DOHH2 (cell line): ENCODE measurements at regions not wholly inside any gene's neighbourhood (a gene's known extent, or its start where the extent isn't known, plus 50 kb on each side); places are given as distances from the start of the nearest gene placed in this dataset.

Experiments
- H3F3A ChIP-seq: fragments of 200-600 bp; sonication (generic), shearing (Covaris generic); 2 replicates; pipeline ENCODE4 v1.6.0; 2016; ENCODE audit warnings: antibody characterized with exemption, mild to moderate bottlenecking; ENCODE audit not compliant: control insufficient read depth, insufficient read depth
- H3K27ac ChIP-seq: fragments of 200-600 bp; sonication (generic); 2 replicates; pipeline ENCODE4 v1.5.1; 2014; ENCODE audit warnings: low read depth, mild to moderate bottlenecking, low read length, moderate library complexity
- H3K27me3 ChIP-seq: fragments of 200-600 bp; sonication (generic); 2 replicates; pipeline ENCODE4 v1.6.1; 2014; ENCODE audit warnings: mild to moderate bottlenecking, low read length, mixed read lengths; ENCODE audit not compliant: control insufficient read depth
- H3K36me3 ChIP-seq: fragments of 200-600 bp; sonication (generic); 2 replicates; pipeline ENCODE4 v1.6.1; 2014; ENCODE audit warnings: mild to moderate bottlenecking, low read length, moderate library complexity, mixed read lengths; ENCODE audit not compliant: control insufficient read depth
- H3K4me1 ChIP-seq: fragments of 200-600 bp; sonication (generic); 2 replicates; pipeline ENCODE4 v1.6.1; 2014; ENCODE audit warnings: mild to moderate bottlenecking, low read length, mixed read lengths; ENCODE audit not compliant: control insufficient read depth
- H3K4me2 ChIP-seq: fragments of 200-600 bp; sonication (generic); 2 replicates; pipeline ENCODE4 v1.6.0; 2014; ENCODE audit warnings: mild to moderate bottlenecking, low read length, moderate library complexity
- H3K4me3 ChIP-seq: fragments of 200-600 bp; sonication (generic); 2 replicates; pipeline ENCODE4 v1.5.1; 2014; ENCODE audit warnings: mild to moderate bottlenecking, low read length, mixed read lengths
- H3K79me2 ChIP-seq: fragments of 200-600 bp; sonication (generic); 2 replicates; pipeline ENCODE4 v1.6.1; 2014; ENCODE audit warnings: mild to moderate bottlenecking, low read length, mixed read lengths; ENCODE audit not compliant: control insufficient read depth
- H3K9me2 ChIP-seq: fragments of 200-600 bp; sonication (generic); replicated peaks from 2 replicates; pipeline ENCODE4 v1.6.1; 2014; ENCODE audit warnings: mild to moderate bottlenecking, low read length, mixed read lengths; ENCODE audit not compliant: control insufficient read depth
- H3K9me3 ChIP-seq: fragments of 200-600 bp; sonication (generic); 2 replicates; pipeline ENCODE4 v1.6.1; 2014; ENCODE audit warnings: antibody characterized with exemption, low read length, mixed read lengths; ENCODE audit not compliant: control insufficient read depth, insufficient read depth
- H4K20me1 ChIP-seq: fragments of 200-600 bp; sonication (generic); 2 replicates; pipeline ENCODE4 v1.6.0; 2014; ENCODE audit warnings: low read depth, mild to moderate bottlenecking, antibody characterized with exemption, low read length, moderate library complexity; ENCODE audit not compliant: control insufficient read depth, insufficient read depth
- CTCF ChIP-seq: fragments of 200-600 bp; sonication (generic); IDR thresholded peaks from one replicate; pipeline ENCODE4 v1.5.1; 2014; ENCODE audit warnings: antibody characterized with exemption, mild to moderate bottlenecking, low read depth, low read length; ENCODE audit not compliant: poor library complexity, severe bottlenecking
- EZH2phosphoT487 ChIP-seq: fragments of 200-600 bp; sonication (generic); IDR thresholded peaks from 2 replicates; pipeline ENCODE4 v1.6.1; 2017; ENCODE audit warnings: borderline replicate concordance, mild to moderate bottlenecking, antibody characterized with exemption, low read length, moderate library complexity, mixed read lengths

GRCh38 chr14:97640031-97640430, 842.8 kb downstream of the VRK1 start:
- H3K79me2 ChIP-seq: no peaks in the 10 kb centered on the region
- H3K4me1 ChIP-seq: no peaks in the 10 kb centered on the region
- H4K20me1 ChIP-seq: no peaks in the 10 kb centered on the region
- H3K36me3 ChIP-seq: no peaks in the 10 kb centered on the region
- no peak overlapping the region for H3K4me2 ChIP-seq
- H3K4me3 ChIP-seq: no peak overlapping the region
- H3K9me3 ChIP-seq: no peaks in the 10 kb centered on the region
- TF ChIP-seq CTCF (no peak), EZH2phosphoT487 (no peak)
- H3K27me3 ChIP-seq: no peaks in the 10 kb centered on the region
- no peaks in the 10 kb centered on the region for H3K9me2 ChIP-seq
- no peaks in the 10 kb centered on the region for H3F3A ChIP-seq
- H3K27ac ChIP-seq: no peak overlapping the region

- Histone ChIP-seq H3K27ac (no peak overlapping the region), H3K27me3 (no peaks in the 10 kb centered on the region), H3K9me2 (no peaks in the 10 kb centered on the region), H3F3A (no peaks in the 10 kb centered on the region), H3K9me3 (no peaks in the 10 kb centered on the region), H4K20me1 (no peaks in the 10 kb centered on the region), H3K4me1 (no peaks in the 10 kb centered on the region), H3K4me3 (no peak overlapping the region), H3K36me3 (no peaks in the 10 kb centered on the region), H3K79me2 (no peaks in the 10 kb centered on the region), H3K4me2 (no peak overlapping the region)
- no peak for TF ChIP-seq EZH2phosphoT487
- TF ChIP-seq CTCF: no peak
These were observed 844.6 kb downstream of the VRK1 start for GRCh38 chr14:97641827-97642226.

DNA sequence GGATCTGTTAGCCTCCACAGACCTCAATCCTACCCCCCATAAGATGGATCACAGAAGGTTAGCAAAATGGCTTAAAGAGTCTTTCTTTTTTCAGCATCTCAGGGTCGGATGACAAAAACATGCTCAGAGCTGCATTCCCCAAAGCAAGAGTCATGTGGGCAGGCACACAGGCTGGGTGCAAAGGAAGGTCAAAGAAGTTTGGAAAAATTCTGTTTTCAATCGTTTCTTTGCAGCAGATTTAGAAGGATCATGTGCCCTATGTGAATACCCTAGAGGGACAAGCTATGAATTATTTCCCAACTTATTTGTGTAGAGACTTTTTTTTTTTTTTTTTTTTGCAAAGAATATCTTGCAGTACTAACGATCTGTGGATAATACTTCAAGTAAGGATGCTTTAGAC, 845.4 kb downstream of the VRK1 start:
- Histone ChIP-seq H3K4me1 (no peaks in the 10 kb centered on the region), H3K27me3 (no peaks in the 10 kb centered on the region), H3K79me2 (no peaks in the 10 kb centered on the region), H3K9me2 (no peaks in the 10 kb centered on the region), H3K4me2 (no peak overlapping the region), H3K4me3 (no peak overlapping the region), H3K36me3 (no peaks in the 10 kb centered on the region), H3F3A (no peaks in the 10 kb centered on the region), H3K27ac (no peak overlapping the region), H4K20me1 (no peaks in the 10 kb centered on the region), H3K9me3 (no peaks in the 10 kb centered on the region)
- no peak for TF ChIP-seq EZH2phosphoT487

- no peak overlapping the region for H3K4me2 ChIP-seq
These were observed 847.2 kb downstream of the VRK1 start for GRCh38 chr14:97644365-97644764.

More at GRCh38 chr14:97644365-97644764, 847.2 kb downstream of the VRK1 start:
- no peaks in the 10 kb centered on the region for H3F3A ChIP-seq
- H3K9me2 ChIP-seq: no peaks in the 10 kb centered on the region
- no peak overlapping the region for H3K27ac ChIP-seq
- no peaks in the 10 kb centered on the region for H3K27me3 ChIP-seq
- no peaks in the 10 kb centered on the region for H3K36me3 ChIP-seq
- H3K4me1 ChIP-seq: no peaks in the 10 kb centered on the region
- TF ChIP-seq EZH2phosphoT487: no peak
- TF ChIP-seq CTCF: no peak
- H3K9me3 ChIP-seq: no peaks in the 10 kb centered on the region
- H3K4me3 ChIP-seq: no peak overlapping the region
- H4K20me1 ChIP-seq: no peaks in the 10 kb centered on the region
- H3K79me2 ChIP-seq: no peaks in the 10 kb centered on the region
